GM12872 (cell line): ENCODE measurements at regions not wholly inside any gene's neighbourhood (a gene's known extent, or its start where the extent isn't known, plus 50 kb on each side); places are given as distances from the start of the nearest gene placed in this dataset.

Source experiments
- TF ChIP-seq, protein P1 (sequence below): IDR thresholded peaks from 3 replicates; pipeline ENCODE4 v1.5.1; 2011; ENCODE audit warnings: low read depth, mild to moderate bottlenecking, low read length, moderate library complexity; ENCODE audit not compliant: insufficient read depth

DNA sequence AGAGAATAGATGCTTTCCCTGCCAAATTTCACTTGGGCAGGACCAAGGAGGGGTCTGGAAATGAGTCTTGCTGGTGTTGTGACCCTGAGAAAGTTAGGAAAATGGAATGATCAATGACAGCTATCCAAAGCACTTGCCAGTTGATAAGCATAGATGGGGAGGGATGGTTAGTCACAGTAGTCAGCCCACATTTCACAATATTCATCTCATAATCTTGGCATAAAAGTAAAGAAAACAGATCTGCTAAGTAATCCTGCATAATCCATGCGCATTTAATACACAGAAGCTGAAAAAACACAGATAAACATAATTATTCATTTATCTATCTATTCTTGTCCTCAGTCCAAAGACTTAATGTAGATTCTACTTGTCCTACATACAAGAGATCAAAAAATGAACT, 184.1 kb downstream of the ZIC4 start:
- TF ChIP-seq, protein P1, sequence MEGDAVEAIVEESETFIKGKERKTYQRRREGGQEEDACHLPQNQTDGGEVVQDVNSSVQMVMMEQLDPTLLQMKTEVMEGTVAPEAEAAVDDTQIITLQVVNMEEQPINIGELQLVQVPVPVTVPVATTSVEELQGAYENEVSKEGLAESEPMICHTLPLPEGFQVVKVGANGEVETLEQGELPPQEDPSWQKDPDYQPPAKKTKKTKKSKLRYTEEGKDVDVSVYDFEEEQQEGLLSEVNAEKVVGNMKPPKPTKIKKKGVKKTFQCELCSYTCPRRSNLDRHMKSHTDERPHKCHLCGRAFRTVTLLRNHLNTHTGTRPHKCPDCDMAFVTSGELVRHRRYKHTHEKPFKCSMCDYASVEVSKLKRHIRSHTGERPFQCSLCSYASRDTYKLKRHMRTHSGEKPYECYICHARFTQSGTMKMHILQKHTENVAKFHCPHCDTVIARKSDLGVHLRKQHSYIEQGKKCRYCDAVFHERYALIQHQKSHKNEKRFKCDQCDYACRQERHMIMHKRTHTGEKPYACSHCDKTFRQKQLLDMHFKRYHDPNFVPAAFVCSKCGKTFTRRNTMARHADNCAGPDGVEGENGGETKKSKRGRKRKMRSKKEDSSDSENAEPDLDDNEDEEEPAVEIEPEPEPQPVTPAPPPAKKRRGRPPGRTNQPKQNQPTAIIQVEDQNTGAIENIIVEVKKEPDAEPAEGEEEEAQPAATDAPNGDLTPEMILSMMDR, result no peak

DNA sequence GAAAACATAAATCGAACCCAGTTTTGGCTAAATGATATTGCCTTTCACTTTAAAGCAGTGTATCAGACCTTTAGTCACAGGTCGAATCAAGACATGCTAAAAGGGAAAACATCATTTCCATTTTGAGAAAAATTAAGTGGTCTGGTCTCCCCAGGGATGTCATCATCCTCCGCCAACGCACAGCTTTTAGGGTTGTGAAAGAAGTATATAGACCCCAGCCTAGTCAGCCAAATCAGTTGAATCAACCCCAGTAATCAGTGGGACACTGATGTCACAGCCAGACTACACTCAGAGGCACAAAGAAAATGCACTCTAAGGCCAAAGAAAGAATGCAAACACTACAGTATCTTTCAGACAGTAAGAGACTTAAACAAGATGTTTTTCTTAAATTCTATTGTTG, 187.4 kb downstream of the ZIC4 start:
- TF ChIP-seq, protein P1, result no peak

DNA sequence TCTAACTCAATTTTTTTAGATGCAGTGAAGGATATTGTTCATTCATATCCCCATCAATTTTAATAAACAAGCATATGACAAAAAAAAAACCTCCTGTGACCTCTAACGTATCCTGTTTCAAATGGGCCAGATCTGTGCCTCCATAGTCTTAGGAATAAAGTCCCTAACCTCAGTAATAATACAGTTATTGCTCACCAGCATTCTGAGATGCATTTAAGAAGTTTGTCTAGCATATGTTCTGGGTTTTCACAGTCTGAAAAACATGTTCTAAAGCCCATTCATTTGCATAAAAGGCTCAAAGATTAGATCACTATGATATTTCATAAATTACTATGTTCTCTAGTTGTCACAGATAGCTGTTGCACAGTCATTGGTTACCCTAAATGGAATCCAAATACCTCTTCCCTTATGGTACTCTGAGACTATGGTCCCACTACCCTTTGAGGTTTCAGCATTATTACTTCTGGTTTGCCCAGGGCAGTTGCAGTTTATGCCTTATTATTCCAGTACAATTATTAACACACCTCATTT, 190.1 kb downstream of the ZIC4 start:
- TF ChIP-seq, protein P1, result no peak

DNA sequence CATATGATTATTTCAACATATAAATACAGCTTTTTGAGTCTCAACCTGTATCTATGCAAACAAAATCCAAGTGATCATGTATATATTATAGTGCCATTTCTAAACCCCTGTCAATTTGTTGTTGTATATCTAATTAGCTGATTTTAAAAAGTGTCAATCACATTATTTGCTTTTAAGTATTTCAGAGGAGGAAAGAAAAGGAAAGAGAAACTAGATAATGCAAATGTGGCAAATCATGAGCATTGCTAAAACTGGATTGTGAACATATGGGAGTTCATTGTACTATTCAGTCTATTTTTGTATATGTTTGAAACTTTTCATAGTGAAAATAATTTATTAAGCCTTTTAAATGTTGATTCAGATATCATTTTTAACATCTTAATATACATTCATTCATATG, 190.7 kb downstream of the ZIC4 start:
- TF ChIP-seq, protein P1, result no peak

DNA sequence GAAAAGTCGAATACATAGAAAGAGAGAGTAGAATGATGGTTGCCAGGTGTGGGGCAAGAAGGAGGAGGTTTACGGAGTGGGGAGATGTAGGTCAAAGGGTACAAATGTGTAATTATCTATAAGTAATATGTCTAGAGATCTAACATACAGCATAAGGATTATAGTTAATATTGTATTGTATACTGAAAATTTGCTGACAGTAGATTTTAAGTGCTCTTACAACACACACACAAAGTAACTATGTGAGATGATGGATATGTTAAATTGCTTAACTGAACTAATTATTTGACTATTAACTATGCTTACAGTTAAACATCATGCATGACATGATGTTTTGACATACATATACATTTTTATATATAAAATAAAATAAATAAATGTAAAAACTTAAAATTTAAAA, 192.7 kb downstream of the ZIC4 start:
- TF ChIP-seq, protein P1, result no peak

DNA sequence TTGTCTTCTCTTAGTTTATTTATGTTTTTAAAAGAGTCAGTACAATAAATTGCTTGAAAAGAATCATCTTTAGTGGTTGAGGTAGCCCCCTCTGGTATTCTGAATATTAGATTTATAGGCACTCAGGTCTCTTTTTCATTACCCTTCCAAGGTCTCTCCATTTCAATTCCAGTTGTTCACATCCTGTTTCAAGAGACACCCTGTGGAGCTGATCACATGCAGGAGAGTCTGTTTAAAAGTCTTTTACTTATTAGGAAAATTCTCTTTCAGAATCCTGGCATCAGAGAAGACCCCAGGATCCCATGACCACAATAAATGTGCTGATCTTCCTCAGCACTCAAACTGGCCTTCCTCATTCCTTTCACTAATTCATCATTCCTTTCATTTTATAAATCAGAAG, 195.7 kb downstream of the ZIC4 start:
- TF ChIP-seq, protein P1, result no peak

DNA sequence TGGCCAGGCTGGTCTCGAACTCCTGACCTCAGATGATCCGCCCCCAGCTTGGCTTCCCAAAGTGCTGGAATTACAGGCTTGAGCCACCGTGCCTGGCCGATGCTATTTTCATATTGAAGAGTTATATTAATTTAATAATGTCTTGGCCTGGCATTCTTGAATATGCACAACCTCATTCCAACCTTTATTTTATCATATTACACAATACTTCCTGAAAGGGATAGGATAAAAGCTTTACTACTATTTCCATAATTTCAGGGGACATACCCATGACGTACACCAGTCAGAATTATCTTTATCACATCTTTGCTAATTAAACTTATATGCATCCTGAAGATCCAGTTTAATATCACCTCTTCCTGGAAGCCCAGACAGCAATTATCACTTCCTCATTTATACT, 205.3 kb downstream of the ZIC4 start:
- TF ChIP-seq, protein P1, result no peak
